ENCODE measurements at regions not wholly inside any gene's neighbourhood (a gene's known extent, or its start where the extent isn't known, plus 50 kb on each side); places are given as distances from the start of the nearest gene placed in this dataset.

GRCh38 chr14:26395726-26396125 lies 202.1 kb downstream of the NOVA1 start:
- DNase-seq: no peak
- intact Hi-C loops (cut with DNase I): loop anchor here (10.0 kb wide), 2 partner anchors 339 to 589 kb away; no protein-coding TSS in a partner anchor

- DNase-seq: peak in 6 of 42 donors; percentile 17 to 49 (median 36)
- intact Hi-C loops (cut with DNase I): loop anchor here (10.0 kb wide), 2 partner anchors 341 to 591 kb away; no protein-coding TSS in a partner anchor
These were observed 203.6 kb downstream of the NOVA1 start for GRCh38 chr14:26394150-26394810.

- no peak for DNase-seq
These were observed 205.3 kb downstream of the NOVA1 start for GRCh38 chr14:26392498-26392897.

GRCh38 chr14:26389646-26390508 lies 208.0 kb downstream of the NOVA1 start:
- no peak for DNase-seq
- intact Hi-C loops (cut with DNase I): loop anchor here (10.0 kb wide), 2 partner anchors 345 to 595 kb away; no protein-coding TSS in a partner anchor

More at GRCh38 chr14:26392498-26392897, 205.3 kb downstream of the NOVA1 start:
- intact Hi-C loops (cut with DNase I): loop anchor here (10.0 kb wide), 2 partner anchors 342 to 592 kb away; no protein-coding TSS in a partner anchor

GRCh38 chr14:26385310-26385709 lies 212.5 kb downstream of the NOVA1 start:
- intact Hi-C loops (cut with DNase I): no loop called here
- DNase-seq: no peak

GRCh38 chr14:26382901-26383685 lies 214.7 kb downstream of the NOVA1 start:
- intact Hi-C loops (cut with DNase I): no loop called here

GRCh38 chr14:26381405-26381804 lies 216.4 kb downstream of the NOVA1 start:
- DNase-seq: no peak
- intact Hi-C loops (cut with DNase I): no loop called here

More at GRCh38 chr14:26382901-26383685, 214.7 kb downstream of the NOVA1 start:
- no peak for DNase-seq

GRCh38 chr14:26380637-26381036 lies 217.2 kb downstream of the NOVA1 start:
- intact Hi-C loops (cut with DNase I): no loop called here
- DNase-seq: no peak

GRCh38 chr14:26379951-26380350 lies 217.9 kb downstream of the NOVA1 start:
- intact Hi-C loops (cut with DNase I): no loop called here
- no peak for DNase-seq

- intact Hi-C loops (cut with DNase I): no loop called here
- DNase-seq: no peak
These were observed 220.7 kb downstream of the NOVA1 start for GRCh38 chr14:26377150-26377549.

- no peak for DNase-seq
- intact Hi-C loops (cut with DNase I): no loop called here
These were observed 227.7 kb downstream of the NOVA1 start for GRCh38 chr14:26370115-26370514.

GRCh38 chr14:26363689-26364088 lies 234.1 kb downstream of the NOVA1 start:
- intact Hi-C loops (cut with DNase I): no loop called here
- DNase-seq: no peak

- no peak for DNase-seq
- intact Hi-C loops (cut with DNase I): no loop called here
These were observed 253.2 kb downstream of the NOVA1 start for GRCh38 chr14:26344596-26344995.

- intact Hi-C loops (cut with DNase I): no loop called here
- no peak for DNase-seq
These were observed 258.5 kb downstream of the NOVA1 start for GRCh38 chr14:26339381-26339780.

GRCh38 chr14:26338231-26338630 lies 259.6 kb downstream of the NOVA1 start:
- no peak for DNase-seq
- intact Hi-C loops (cut with DNase I): no loop called here

GRCh38 chr14:26334288-26334687 lies 263.5 kb downstream of the NOVA1 start:
- DNase-seq: no peak
- intact Hi-C loops (cut with DNase I): no loop called here

GRCh38 chr14:26332966-26333365 lies 264.9 kb downstream of the NOVA1 start:
- intact Hi-C loops (cut with DNase I): no loop called here
- no peak for DNase-seq

- intact Hi-C loops (cut with DNase I): no loop called here
- DNase-seq: no peak
These were observed 266.9 kb downstream of the NOVA1 start for GRCh38 chr14:26330982-26331381.

GRCh38 chr14:26328791-26329190 lies 269.0 kb downstream of the NOVA1 start:
- intact Hi-C loops (cut with DNase I): no loop called here
- DNase-seq: no peak

Measured in head of caudate nucleus (tissue), 42 donors.